ENCODE measurements at regions not wholly inside any gene's neighbourhood (a gene's known extent, or its start where the extent isn't known, plus 50 kb on each side); places are given as distances from the start of the nearest gene placed in this dataset.
A peak's percentile ranks its signal among the peaks of the same experiment; 100 is the strongest.

DNA sequence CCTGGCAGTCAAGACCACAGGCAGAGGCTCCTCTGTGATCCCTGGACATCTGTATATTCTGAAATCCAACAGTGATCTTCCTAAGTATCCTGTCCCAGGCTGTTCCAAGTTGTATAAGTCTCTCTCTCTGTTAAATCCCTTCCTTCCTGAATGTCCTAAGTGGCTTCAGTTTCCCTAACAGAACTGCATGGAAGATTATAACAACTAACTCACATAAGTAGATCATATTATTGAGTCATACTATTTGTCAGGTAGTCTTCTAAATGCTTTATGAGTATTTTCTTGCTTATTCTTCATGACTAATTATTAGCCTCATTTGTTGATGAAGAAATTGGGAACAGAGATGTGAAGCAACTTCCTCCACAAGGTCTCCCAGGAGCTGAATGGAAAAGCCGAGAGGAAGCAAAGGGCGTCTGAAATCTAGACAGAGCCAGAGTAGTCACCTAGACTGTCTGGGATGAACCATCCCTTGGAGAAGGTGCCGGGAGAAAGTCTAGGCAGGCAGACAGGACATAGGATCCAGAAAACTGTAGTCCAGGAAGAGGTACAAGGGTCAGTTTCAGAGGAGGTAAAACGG lies 93.2 kb upstream of the FAT3 start:
- TF ChIP-seq SIN3A (IDR thresholded peaks at IDR 0.05; ENCODE audit: borderline replicate concordance, insufficient read depth, low read length) (no peak), TAF1 (IDR thresholded peaks at IDR 0.05; ENCODE audit: borderline replicate concordance, insufficient read depth, low read length) (peak; percentile 3; the same call in 1 of the 2 replicates), POLR2AphosphoS5 (IDR thresholded peaks at IDR 0.05; ENCODE audit: low read depth, low read length) (no peak)
- TF ChIP-seq, protein P1, sequence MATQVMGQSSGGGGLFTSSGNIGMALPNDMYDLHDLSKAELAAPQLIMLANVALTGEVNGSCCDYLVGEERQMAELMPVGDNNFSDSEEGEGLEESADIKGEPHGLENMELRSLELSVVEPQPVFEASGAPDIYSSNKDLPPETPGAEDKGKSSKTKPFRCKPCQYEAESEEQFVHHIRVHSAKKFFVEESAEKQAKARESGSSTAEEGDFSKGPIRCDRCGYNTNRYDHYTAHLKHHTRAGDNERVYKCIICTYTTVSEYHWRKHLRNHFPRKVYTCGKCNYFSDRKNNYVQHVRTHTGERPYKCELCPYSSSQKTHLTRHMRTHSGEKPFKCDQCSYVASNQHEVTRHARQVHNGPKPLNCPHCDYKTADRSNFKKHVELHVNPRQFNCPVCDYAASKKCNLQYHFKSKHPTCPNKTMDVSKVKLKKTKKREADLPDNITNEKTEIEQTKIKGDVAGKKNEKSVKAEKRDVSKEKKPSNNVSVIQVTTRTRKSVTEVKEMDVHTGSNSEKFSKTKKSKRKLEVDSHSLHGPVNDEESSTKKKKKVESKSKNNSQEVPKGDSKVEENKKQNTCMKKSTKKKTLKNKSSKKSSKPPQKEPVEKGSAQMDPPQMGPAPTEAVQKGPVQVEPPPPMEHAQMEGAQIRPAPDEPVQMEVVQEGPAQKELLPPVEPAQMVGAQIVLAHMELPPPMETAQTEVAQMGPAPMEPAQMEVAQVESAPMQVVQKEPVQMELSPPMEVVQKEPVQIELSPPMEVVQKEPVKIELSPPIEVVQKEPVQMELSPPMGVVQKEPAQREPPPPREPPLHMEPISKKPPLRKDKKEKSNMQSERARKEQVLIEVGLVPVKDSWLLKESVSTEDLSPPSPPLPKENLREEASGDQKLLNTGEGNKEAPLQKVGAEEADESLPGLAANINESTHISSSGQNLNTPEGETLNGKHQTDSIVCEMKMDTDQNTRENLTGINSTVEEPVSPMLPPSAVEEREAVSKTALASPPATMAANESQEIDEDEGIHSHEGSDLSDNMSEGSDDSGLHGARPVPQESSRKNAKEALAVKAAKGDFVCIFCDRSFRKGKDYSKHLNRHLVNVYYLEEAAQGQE (IDR thresholded peaks at IDR 0.05; ENCODE audit: insufficient read depth in 1 of 2, low read depth in 2 of 2, low read length in 2 of 2): no peak
